ENCODE measurements at regions not wholly inside any gene's neighbourhood (a gene's known extent, or its start where the extent isn't known, plus 50 kb on each side); places are given as distances from the start of the nearest gene placed in this dataset.

- TF ChIP-seq FOXM1 (IDR thresholded peaks at IDR 0.05; ENCODE audit: borderline replicate concordance, low read depth) (no peak), RAD21 (IDR thresholded peaks at IDR 0.05; ENCODE audit: low read depth) (no peak), TAF1 (IDR thresholded peaks at IDR 0.05; ENCODE audit: low read depth) (no peak), EP300 (IDR thresholded peaks at IDR 0.05; ENCODE audit: borderline replicate concordance) (no peak), YY1 (IDR thresholded peaks at IDR 0.05; ENCODE audit: low read depth) (no peak)
Measured at GRCh38 chr6:74607468-74607867, 598.4 kb downstream of the COL12A1 start.

Data from Ishikawa (cell line).